ENCODE measurements at regions not wholly inside any gene's neighbourhood (a gene's known extent, or its start where the extent isn't known, plus 50 kb on each side); places are given as distances from the start of the nearest gene placed in this dataset.
"Not testable (repeated sequence)": the region's sequence is repeated elsewhere in the genome, so short reads cannot be mapped to it uniquely, and the experiment has no call there.

GRCh38 chr7:106522696-106523095 is 138.3 kb downstream of the CCDC71L start:
- FAIRE-seq = no peak

GRCh38 chr7:106521541-106521940 is 139.4 kb downstream of the CCDC71L start:
- FAIRE-seq = no peak

GRCh38 chr7:106520962-106521514 is 139.9 kb downstream of the CCDC71L start:
- no peak for FAIRE-seq

DNA sequence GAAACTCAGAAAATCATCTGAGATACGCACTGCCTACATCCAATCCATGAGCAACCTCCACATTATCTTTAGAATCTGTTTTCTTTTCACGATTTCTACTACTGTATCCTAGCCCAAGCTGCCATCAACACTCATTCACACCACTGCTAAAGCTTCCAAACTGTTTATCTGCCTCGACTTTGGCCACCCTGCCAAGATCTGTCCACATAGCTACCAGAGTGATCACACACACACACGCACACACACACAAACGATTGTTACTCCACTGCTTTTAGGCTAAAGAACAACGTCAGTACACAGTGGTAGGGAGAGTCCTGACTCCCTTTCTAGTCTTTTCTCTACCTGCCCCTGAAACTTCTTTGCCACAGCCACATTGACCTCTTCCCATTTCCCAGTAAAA is 142.0 kb downstream of the CCDC71L start:
- no peak for FAIRE-seq

GRCh38 chr7:106518239-106518638 is 142.7 kb downstream of the CCDC71L start:
- FAIRE-seq = no peak

DNA sequence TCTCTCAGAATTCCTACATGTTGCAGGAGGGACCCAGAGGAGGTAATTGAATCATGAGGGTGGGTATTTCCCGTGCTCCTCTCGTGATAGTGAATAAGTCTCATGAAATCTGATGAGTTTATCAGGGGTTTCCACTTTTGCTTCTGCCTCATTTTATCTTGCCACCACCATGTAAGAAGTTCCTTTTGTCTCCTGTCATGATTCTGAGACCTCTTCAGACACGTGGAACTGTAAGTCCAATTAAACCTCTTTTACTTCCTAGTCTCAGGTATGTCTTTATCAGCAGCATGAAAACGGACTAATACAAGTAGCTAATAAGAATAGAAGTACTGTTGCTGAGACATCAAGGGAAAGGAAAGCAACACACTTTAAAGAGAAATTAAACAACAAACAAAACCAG is 143.4 kb downstream of the CCDC71L start:
- FAIRE-seq = no peak

- no peak for FAIRE-seq
Observed at GRCh38 chr7:106515321-106515720, 145.6 kb downstream of the CCDC71L start.

DNA sequence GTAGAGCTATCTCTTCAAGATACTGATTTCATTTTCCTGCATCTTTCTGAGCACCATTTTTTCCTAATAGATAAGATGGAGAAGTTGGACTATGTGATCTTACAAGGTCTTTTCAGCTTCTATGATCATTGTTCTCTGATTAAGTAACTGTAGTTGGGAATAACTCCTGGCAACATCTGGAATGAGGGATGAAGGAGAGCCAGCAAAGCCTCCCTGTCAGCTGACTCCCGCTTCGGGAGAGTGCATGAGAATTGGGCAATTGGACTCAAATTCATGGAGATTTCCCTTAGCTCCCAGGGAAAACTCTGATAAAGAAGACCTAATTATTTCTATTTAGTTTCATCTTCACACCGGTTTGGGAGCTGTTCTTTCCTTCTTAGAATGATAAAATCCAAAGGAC is 146.1 kb downstream of the CCDC71L start:
- no peak for FAIRE-seq

- FAIRE-seq = no peak
Observed at GRCh38 chr7:106512217-106512616, 148.7 kb downstream of the CCDC71L start.

GRCh38 chr7:106504645-106505044 is 156.3 kb downstream of the CCDC71L start:
- FAIRE-seq = no peak

GRCh38 chr7:106504207-106504606 is 156.8 kb downstream of the CCDC71L start:
- FAIRE-seq = no peak

GRCh38 chr7:106503626-106504025 is 157.3 kb downstream of the CCDC71L start:
- no peak for FAIRE-seq

GRCh38 chr7:106501605-106502580 is 159.1 kb downstream of the CCDC71L start:
- no peak for FAIRE-seq

DNA sequence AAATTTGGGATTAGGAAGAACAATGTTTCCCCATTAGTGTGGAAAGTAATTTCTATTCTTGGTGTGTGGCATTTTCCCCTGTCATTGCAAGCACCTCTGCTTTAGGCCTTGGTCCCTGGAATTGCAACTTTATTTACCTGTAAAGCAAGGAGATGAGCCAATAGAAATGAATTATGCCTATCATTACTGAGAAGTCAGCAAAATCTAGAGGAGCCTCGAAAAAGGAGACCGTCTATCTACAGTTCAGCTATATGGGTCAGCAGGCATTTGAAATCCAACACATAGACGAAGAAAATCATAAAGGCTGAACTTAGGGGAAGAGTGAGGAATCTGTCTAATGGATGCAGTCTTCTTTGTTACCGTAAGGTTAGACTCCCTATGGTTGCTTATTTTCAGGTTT is 161.1 kb downstream of the CCDC71L start:
- no peak for FAIRE-seq

- not testable (repeated sequence) for FAIRE-seq
Observed at GRCh38 chr7:106498005-106498404, 163.0 kb downstream of the CCDC71L start.

GRCh38 chr7:106493041-106493731 is 167.8 kb downstream of the CCDC71L start:
- FAIRE-seq = no peak

DNA sequence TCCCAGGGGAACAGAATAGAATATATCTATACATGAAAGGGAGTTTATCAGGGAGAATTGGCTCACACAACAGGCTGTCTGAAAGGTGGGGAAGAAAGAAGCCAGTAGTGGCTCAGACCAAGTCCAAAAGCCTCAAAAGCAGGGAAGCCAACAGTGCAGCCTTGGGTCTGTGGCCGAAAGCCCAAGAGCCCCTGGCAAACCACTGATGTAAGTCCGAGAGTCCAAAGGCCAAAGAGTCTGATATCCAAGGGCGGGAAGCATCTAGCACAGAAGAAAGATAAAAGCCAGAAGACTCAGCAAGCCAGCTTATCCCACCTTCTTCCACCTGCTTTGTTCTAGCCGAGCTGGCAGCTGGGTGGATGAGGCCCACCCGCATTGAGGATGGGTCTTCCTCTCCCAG is 172.5 kb downstream of the CCDC71L start:
- FAIRE-seq = no peak

DNA sequence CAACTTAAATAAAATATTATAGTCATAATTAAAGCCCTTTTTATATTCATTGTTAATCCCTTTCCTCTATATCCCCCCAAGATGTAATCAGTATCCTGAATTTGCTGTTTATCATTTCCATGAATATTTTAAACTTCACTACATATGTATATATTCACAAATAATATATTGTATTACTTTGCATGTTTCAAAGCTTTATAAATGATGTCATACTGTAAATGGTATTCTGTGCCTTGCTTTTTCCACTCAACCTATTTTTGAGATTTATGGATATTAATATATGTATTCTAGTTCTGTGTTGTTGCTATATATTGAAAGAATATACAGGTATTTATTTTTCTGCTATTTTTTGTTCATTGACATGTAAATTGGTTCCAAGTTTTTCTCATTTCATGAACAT is 173.1 kb downstream of the CCDC71L start:
- no peak for FAIRE-seq

GRCh38 chr7:106486331-106486730 is 174.6 kb downstream of the CCDC71L start:
- no peak for FAIRE-seq

GRCh38 chr7:106485919-106486318 is 175.0 kb downstream of the CCDC71L start:
- FAIRE-seq = no peak

DNA sequence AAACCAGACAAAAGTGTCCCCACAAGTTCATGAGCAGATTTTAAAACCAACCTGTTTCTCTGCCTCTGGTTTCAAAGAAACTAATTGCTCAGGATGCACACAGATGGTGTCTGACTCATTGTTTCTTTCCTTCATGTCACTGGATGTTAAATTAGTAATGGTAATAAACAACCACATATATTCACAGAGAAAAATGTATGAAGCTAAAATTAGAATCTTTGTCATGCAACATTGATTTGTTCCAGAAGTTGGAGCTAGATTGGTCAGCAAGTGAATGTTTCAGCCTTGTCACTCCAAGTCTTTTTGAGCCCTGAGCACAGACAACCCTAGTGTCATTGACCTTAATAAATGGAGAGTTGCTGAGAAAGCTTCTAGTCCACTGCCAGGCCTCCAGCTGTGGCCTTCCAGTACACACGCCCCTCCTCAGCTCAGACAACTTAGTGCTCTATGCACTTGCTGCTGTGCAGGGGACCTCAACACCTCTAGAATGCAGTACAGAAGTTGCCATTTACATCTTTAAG is 175.9 kb downstream of the CCDC71L start:
- FAIRE-seq = no peak

DNA sequence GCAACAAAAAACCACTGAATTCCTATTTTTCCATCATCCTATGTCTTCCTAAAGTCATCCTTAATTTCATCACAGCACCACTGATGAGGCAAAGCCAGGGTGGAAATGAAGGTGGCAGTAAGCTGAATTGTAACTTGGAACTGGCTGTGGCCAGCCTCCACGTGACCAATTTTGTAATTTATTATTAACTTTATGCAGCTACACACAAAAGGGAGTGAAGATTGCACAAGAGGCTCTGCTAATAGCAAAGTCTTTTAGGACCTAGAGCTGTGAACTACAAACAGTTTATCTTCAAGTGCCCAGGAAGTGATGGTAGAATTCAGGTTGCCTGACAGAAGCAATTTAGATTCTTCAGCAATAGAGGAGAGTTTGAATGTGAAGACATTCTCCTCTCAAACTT is 176.4 kb downstream of the CCDC71L start:
- FAIRE-seq = no peak

GRCh38 chr7:106482091-106482490 is 178.9 kb downstream of the CCDC71L start:
- FAIRE-seq = no peak

- FAIRE-seq = no peak
Observed at GRCh38 chr7:106480616-106481031, 180.3 kb downstream of the CCDC71L start.
